ENCODE measurements at regions not wholly inside any gene's neighbourhood (a gene's known extent, or its start where the extent isn't known, plus 50 kb on each side); places are given as distances from the start of the nearest gene placed in this dataset.
"Not testable (repeated sequence)": the region's sequence is repeated elsewhere in the genome, so short reads cannot be mapped to it uniquely, and the experiment has no call there.

GRCh38 chr9:13035822-13036221 lies 243.7 kb downstream of the MPDZ start:
- TF ChIP-seq CTCF (IDR thresholded peaks at IDR 0.05; ENCODE audit: control insufficient read depth, extremely low read depth, insufficient read depth), result no peak
- no peak for DNase-seq (ENCODE audit: low read depth)

GRCh38 chr9:13037808-13038207 lies 241.7 kb downstream of the MPDZ start:
- not testable (repeated sequence) for H3K4me3 ChIP-seq (ENCODE audit: low read depth, low read length)

More at GRCh38 chr9:13035822-13036221, 243.7 kb downstream of the MPDZ start:
- no peak overlapping the region for H3K4me3 ChIP-seq (ENCODE audit: low read depth, low read length)

GRCh38 chr9:13047827-13048587 lies 231.5 kb downstream of the MPDZ start:
- TF ChIP-seq CTCF (IDR thresholded peaks at IDR 0.05; ENCODE audit: control insufficient read depth, extremely low read depth, insufficient read depth), result no peak

More at GRCh38 chr9:13037808-13038207, 241.7 kb downstream of the MPDZ start:
- DNase-seq (ENCODE audit: low read depth), result not testable (repeated sequence)

GRCh38 chr9:13049223-13049622 lies 230.3 kb downstream of the MPDZ start:
- peak; percentile 35 for DNase-seq (ENCODE audit: low read depth)
- no peak for TF ChIP-seq CTCF (IDR thresholded peaks at IDR 0.05; ENCODE audit: control insufficient read depth, extremely low read depth, insufficient read depth)
- no peak overlapping the region for H3K4me3 ChIP-seq (ENCODE audit: low read depth, low read length)

More at GRCh38 chr9:13047827-13048587, 231.5 kb downstream of the MPDZ start:
- no peak for DNase-seq (ENCODE audit: low read depth)
- H3K4me3 ChIP-seq (ENCODE audit: low read depth, low read length), result no peak overlapping the region

- TF ChIP-seq CTCF (IDR thresholded peaks at IDR 0.05; ENCODE audit: control insufficient read depth, extremely low read depth, insufficient read depth), result no peak
- no peak overlapping the region for H3K4me3 ChIP-seq (ENCODE audit: low read depth, low read length)
- no peak for DNase-seq (ENCODE audit: low read depth)
Measured at GRCh38 chr9:13053504-13053903, 226.0 kb downstream of the MPDZ start.

GRCh38 chr9:13054389-13054788 lies 225.1 kb downstream of the MPDZ start:
- no peak for TF ChIP-seq CTCF (IDR thresholded peaks at IDR 0.05; ENCODE audit: control insufficient read depth, extremely low read depth, insufficient read depth)
- no peak overlapping the region for H3K4me3 ChIP-seq (ENCODE audit: low read depth, low read length)
- DNase-seq (ENCODE audit: low read depth), result no peak

All from LNCaP clone FGC (cell line).